Thyroid gland (tissue), 4 donors: ENCODE measurements at regions not wholly inside any gene's neighbourhood (a gene's known extent, or its start where the extent isn't known, plus 50 kb on each side); places are given as distances from the start of the nearest gene placed in this dataset.
A peak's percentile ranks its signal among the peaks of the same experiment; 100 is the strongest.

Experiments
- DNase-seq, 2 donors: peaks; one replicate each; pipeline ENCODE4 v3.0.0-alpha.2; 2019
- H3K27ac ChIP-seq, 3 donors: fragments of 200-600 bp; sonication (generic); 1 replicate in 2 of 3; 2 replicates in 1 of 3; pipeline ENCODE4 v1.5.1; 2016 to 2019; ENCODE audit warnings: mild to moderate bottlenecking in 1 of 3, moderate library complexity in 1 of 3
- H3K27me3 ChIP-seq: fragments of 200-600 bp; sonication (generic); one replicate; pipeline ENCODE4 v1.5.1; 2019
- H3K36me3 ChIP-seq, 2 donors: fragments of 200-600 bp; sonication (generic); one replicate each; pipeline ENCODE4 v1.5.1; 2016 to 2019
- H3K4me1 ChIP-seq, 2 donors: fragments of 200-600 bp; sonication (generic); one replicate each; pipeline ENCODE4 v1.5.1; 2017 to 2019
- H3K4me3 ChIP-seq, 3 donors: fragments of 200-600 bp; sonication (generic); replicated peaks in 1 of 3; 1 replicate in 2 of 3; 2 replicates in 1 of 3; pipeline ENCODE4 v1.5.1; 2016; ENCODE audit warnings: mild to moderate bottlenecking in 1 of 3
- H3K9me3 ChIP-seq: fragments of 200-600 bp; sonication (generic); one replicate; pipeline ENCODE4 v1.5.1; 2017
- POLR2A ChIP-seq, 2 donors: fragments of 450-650 bp; IDR thresholded peaks; one replicate each; pipeline ENCODE4 v1.6.1; 2017; ENCODE audit warnings: antibody characterized with exemption in 2 of 2, mild to moderate bottlenecking in 2 of 2, moderate library complexity in 1 of 2
- WGBS, 2 donors: methylation state at CpG; one replicate each; pipeline ENCODE4 v1.1.5; 2017; 5-methylcytosine and 5-hydroxymethylcytosine counted together
- intact Hi-C: fragments of 100-400 bp; cut with DNase I; formaldehyde crosslinking; loops from one replicate; pipeline ENCODE4 v1.15.1; 2023
- TF ChIP-seq, protein P1 (sequence below), 6 experiments: fragments of 200-600 bp in 3 of 6; fragments of 450-650 bp in 3 of 6; sonication (generic) in 3 of 6; IDR thresholded peaks; one replicate each; pipeline ENCODE4 v1.5.1; 2016 to 2019; ENCODE audit warnings: antibody characterized with exemption in 6 of 6, mild to moderate bottlenecking in 2 of 6, inconsistent platforms in 1 of 6, moderate library complexity in 1 of 6

- TF ChIP-seq, protein P1, sequence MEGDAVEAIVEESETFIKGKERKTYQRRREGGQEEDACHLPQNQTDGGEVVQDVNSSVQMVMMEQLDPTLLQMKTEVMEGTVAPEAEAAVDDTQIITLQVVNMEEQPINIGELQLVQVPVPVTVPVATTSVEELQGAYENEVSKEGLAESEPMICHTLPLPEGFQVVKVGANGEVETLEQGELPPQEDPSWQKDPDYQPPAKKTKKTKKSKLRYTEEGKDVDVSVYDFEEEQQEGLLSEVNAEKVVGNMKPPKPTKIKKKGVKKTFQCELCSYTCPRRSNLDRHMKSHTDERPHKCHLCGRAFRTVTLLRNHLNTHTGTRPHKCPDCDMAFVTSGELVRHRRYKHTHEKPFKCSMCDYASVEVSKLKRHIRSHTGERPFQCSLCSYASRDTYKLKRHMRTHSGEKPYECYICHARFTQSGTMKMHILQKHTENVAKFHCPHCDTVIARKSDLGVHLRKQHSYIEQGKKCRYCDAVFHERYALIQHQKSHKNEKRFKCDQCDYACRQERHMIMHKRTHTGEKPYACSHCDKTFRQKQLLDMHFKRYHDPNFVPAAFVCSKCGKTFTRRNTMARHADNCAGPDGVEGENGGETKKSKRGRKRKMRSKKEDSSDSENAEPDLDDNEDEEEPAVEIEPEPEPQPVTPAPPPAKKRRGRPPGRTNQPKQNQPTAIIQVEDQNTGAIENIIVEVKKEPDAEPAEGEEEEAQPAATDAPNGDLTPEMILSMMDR (IDR thresholded peaks at IDR 0.05), result no peak
- no peak for TF ChIP-seq POLR2A (IDR thresholded peaks at IDR 0.05)
- 70 to 75% methylated on average over 6 of the region's 6 CpGs for WGBS, 2 donors
- Histone ChIP-seq H3K4me1 (peaks cover 18 to 27% of the 10 kb centered on the region in 2 donors), H3K27ac (peak overlapping the region; percentile 16 to 63 (median 52)), H3K9me3 (no peaks in the 10 kb centered on the region), H3K36me3 (no peaks in the 10 kb centered on the region), H3K4me3 (no peak overlapping the region), H3K27me3 (no peaks in the 10 kb centered on the region)
- intact Hi-C loops, result no loop called here
- no peak for DNase-seq
Observed at GRCh38 chr3:186432944-186433732, 71.1 kb upstream of the DGKG start.

DNA sequence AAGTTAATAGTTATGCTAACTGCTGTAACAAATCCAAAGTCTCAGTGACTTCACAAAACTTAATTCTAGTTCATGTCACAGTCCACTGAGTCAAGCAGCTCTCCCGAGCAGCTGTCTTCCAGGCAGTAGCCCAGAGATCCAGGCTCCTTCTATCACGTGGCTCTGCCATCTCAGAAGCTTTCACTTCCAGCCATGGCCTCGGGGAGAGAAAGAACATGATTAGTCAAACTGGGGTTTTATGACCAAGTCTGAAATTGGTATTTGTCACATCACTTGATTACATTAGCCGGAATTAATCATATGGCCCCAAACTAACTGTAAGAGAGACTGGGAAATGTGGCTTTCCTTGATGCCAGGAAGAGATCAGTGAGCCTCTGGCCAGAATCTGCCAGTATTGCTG, 70.2 kb upstream of the DGKG start:
- no peaks in the 10 kb centered on the region for H3K36me3 ChIP-seq
- H3K27me3 ChIP-seq, result no peaks in the 10 kb centered on the region
- peak overlapping the region; percentile 16 to 63 (median 52) for H3K27ac ChIP-seq
- H3K4me3 ChIP-seq, result no peak overlapping the region
- H3K9me3 ChIP-seq, result no peaks in the 10 kb centered on the region
- peaks cover 27 to 37% of the 10 kb centered on the region in 2 donors for H3K4me1 ChIP-seq
- WGBS, 2 donors, result 40 to 41% methylated on average over 4 of the region's 4 CpGs
- TF ChIP-seq, protein P1 (IDR thresholded peaks at IDR 0.05), result peak in 1 of 6 experiments; percentile 33
- peak in 1 of 2 donors; percentile 44 for TF ChIP-seq POLR2A (IDR thresholded peaks at IDR 0.05)
- peak; percentile 70 to 78 for DNase-seq
- intact Hi-C loops, result no loop called here

GRCh38 chr3:186427627-186428281, 65.7 kb upstream of the DGKG start:
- DNase-seq, result peak; percentile 76 to 80
- TF ChIP-seq, protein P1 (IDR thresholded peaks at IDR 0.05), result no peak
- peak in 1 of 2 donors; percentile 65 for TF ChIP-seq POLR2A (IDR thresholded peaks at IDR 0.05)
- Histone ChIP-seq H3K4me3 (no peak overlapping the region), H3K9me3 (no peaks in the 10 kb centered on the region), H3K36me3 (no peaks in the 10 kb centered on the region), H3K4me1 (peaks cover 38 to 53% of the 10 kb centered on the region in 2 donors), H3K27me3 (no peaks in the 10 kb centered on the region), H3K27ac (peak overlapping the region; percentile 55 to 67 (median 60))
- WGBS, 2 donors, result 38 to 60% methylated on average over 10 of the region's 10 CpGs
- intact Hi-C loops, result no loop called here

GRCh38 chr3:186425788-186426730, 64.0 kb upstream of the DGKG start:
- Histone ChIP-seq H3K4me3 (no peak overlapping the region), H3K9me3 (no peaks in the 10 kb centered on the region), H3K4me1 (peaks cover 25 to 37% of the 10 kb centered on the region in 2 donors), H3K27me3 (no peaks in the 10 kb centered on the region), H3K36me3 (no peaks in the 10 kb centered on the region), H3K27ac (peak overlapping the region; percentile 28 to 73 (median 55))
- 82 to 84% methylated on average over 10 of the region's 10 CpGs for WGBS, 2 donors
- TF ChIP-seq, protein P1 (IDR thresholded peaks at IDR 0.05), result peak in 1 of 6 experiments; percentile 9
- TF ChIP-seq POLR2A (IDR thresholded peaks at IDR 0.05), result no peak
- DNase-seq, result no peak
- intact Hi-C loops, result no loop called here
